Neuronal stem cell (in vitro differentiated cells): ENCODE measurements at regions not wholly inside any gene's neighbourhood (a gene's known extent, or its start where the extent isn't known, plus 50 kb on each side); places are given as distances from the start of the nearest gene placed in this dataset.

Experiments
- DNase-seq: peaks from one replicate; pipeline ENCODE4 v3.0.0-alpha.2; 2013; ENCODE audit warnings: low spot score
- H2AFZ ChIP-seq: one replicate; pipeline ENCODE4 v1.6.1; 2013; ENCODE audit warnings: mild to moderate bottlenecking, low read length, inconsistent platforms
- H2AK5ac ChIP-seq: 2 replicates; pipeline ENCODE4 v1.6.1; 2013; ENCODE audit warnings: low read depth, mild to moderate bottlenecking, inconsistent platforms, low read length, moderate library complexity, mixed read lengths
- H2BK120ac ChIP-seq: 2 replicates; pipeline ENCODE4 v1.6.1; 2013; ENCODE audit warnings: low read depth, mild to moderate bottlenecking, inconsistent platforms, low read length, moderate library complexity, mixed read lengths
- H2BK12ac ChIP-seq: one replicate; pipeline ENCODE4 v1.6.1; 2013; ENCODE audit warnings: low read length, inconsistent platforms
- H2BK15ac ChIP-seq: 2 replicates; pipeline ENCODE4 v1.6.1; 2013; ENCODE audit warnings: mild to moderate bottlenecking, low read length, inconsistent platforms, mixed read lengths
- H2BK5ac ChIP-seq: one replicate; pipeline ENCODE4 v1.6.1; 2013; ENCODE audit warnings: inconsistent platforms, mild to moderate bottlenecking, low read length, moderate library complexity
- H3K14ac ChIP-seq: one replicate; pipeline ENCODE4 v1.6.1; 2013; ENCODE audit warnings: low read length, inconsistent platforms
- H3K18ac ChIP-seq: 2 replicates; pipeline ENCODE4 v1.6.1; 2013; ENCODE audit warnings: low read length, inconsistent platforms
- H3K23ac ChIP-seq: 2 replicates; pipeline ENCODE4 v1.6.1; 2013; ENCODE audit warnings: low read depth, mild to moderate bottlenecking, mixed read lengths, low read length, inconsistent platforms; ENCODE audit not compliant: poor library complexity
- H3K27ac ChIP-seq: replicated peaks from 3 replicates; pipeline ENCODE4 v1.5.1; 2013; ENCODE audit warnings: low read length, inconsistent platforms
- H3K27me3 ChIP-seq, 3 experiments: 2 replicates each; pipeline ENCODE4 v1.6.1; 2013; ENCODE audit warnings: low read length in 3 of 3, mild to moderate bottlenecking in 2 of 3, inconsistent platforms in 1 of 3, low read depth in 1 of 3, mixed read lengths in 1 of 3, moderate library complexity in 1 of 3; ENCODE audit not compliant: control insufficient read depth in 3 of 3, insufficient read depth in 3 of 3
- H3K36me3 ChIP-seq, 2 donors: replicated peaks in 1 of 2; 2 replicates each; pipeline ENCODE4 v1.6.1; 2013; ENCODE audit warnings: low read length in 2 of 2; ENCODE audit not compliant: control insufficient read depth in 2 of 2, insufficient read depth in 2 of 2
- H3K4ac ChIP-seq: 2 replicates; pipeline ENCODE4 v1.6.1; 2013; ENCODE audit warnings: inconsistent platforms, mild to moderate bottlenecking, low read length, moderate library complexity
- H3K4me1 ChIP-seq, 2 donors: 1 replicate in 1 of 2; 2 replicates in 1 of 2; pipeline ENCODE4 v1.6.1; 2013; ENCODE audit warnings: low read length in 2 of 2, low read depth in 1 of 2; ENCODE audit not compliant: control insufficient read depth in 2 of 2, insufficient read depth in 1 of 2
- H3K4me2 ChIP-seq: one replicate; pipeline ENCODE4 v1.6.1; 2013; ENCODE audit warnings: mild to moderate bottlenecking, low read length, inconsistent platforms; ENCODE audit not compliant: insufficient read depth, poor library complexity, severe bottlenecking
- H3K4me3 ChIP-seq, 2 donors: 2 replicates each; pipeline ENCODE4 v1.5.1; 2013; ENCODE audit warnings: low read length in 2 of 2, mild to moderate bottlenecking in 2 of 2, inconsistent platforms in 1 of 2, moderate library complexity in 1 of 2
- H3K79me1 ChIP-seq: one replicate; pipeline ENCODE4 v1.6.1; 2013; ENCODE audit warnings: low read depth, mild to moderate bottlenecking, inconsistent platforms, low read length, moderate library complexity
- H3K9ac ChIP-seq: one replicate; pipeline ENCODE4 v1.6.1; 2013; ENCODE audit warnings: mild to moderate bottlenecking, low read depth, low read length, inconsistent platforms; ENCODE audit not compliant: poor library complexity
- H3K9me3 ChIP-seq, 2 donors: replicated peaks in 1 of 2; 2 replicates each; pipeline versions ENCODE3 to v1.6.1; 2013; ENCODE audit warnings: low read length in 2 of 2, mild to moderate bottlenecking in 2 of 2, inconsistent platforms in 1 of 2, low read depth in 1 of 2, mixed read lengths in 1 of 2, moderate library complexity in 1 of 2; ENCODE audit not compliant: control insufficient read depth in 2 of 2, insufficient read depth in 1 of 2
- H4K8ac ChIP-seq: one replicate; pipeline ENCODE4 v1.6.1; 2013; ENCODE audit warnings: low read depth, mild to moderate bottlenecking, inconsistent platforms, low read length, moderate library complexity
- H4K91ac ChIP-seq: one replicate; pipeline ENCODE4 v1.6.1; 2013; ENCODE audit warnings: low read length, low read depth, mild to moderate bottlenecking, inconsistent platforms; ENCODE audit not compliant: poor library complexity
- WGBS, 2 donors: extraction: QIAGEN DNeasy Blood & Tissue Kit; methylation state at CpG; one replicate each; pipeline ENCODE4 v1.1.7; 2013; ENCODE audit warnings: missing lambda C conversion rate in 2 of 2, mixed read lengths in 1 of 2; ENCODE audit not compliant: insufficient read length in 2 of 2, insufficient replicate concordance in 1 of 2; ENCODE audit errors: extremely low coverage in 2 of 2; 5-methylcytosine and 5-hydroxymethylcytosine counted together

GRCh38 chr4:177196615-177197014, 113.1 kb upstream of the NEIL3 start:
- Histone ChIP-seq H3K18ac (no peak overlapping the region), H3K27ac (no peak overlapping the region), H2AFZ (no peak overlapping the region), H2BK5ac (no peak overlapping the region), H3K23ac (no peak overlapping the region), H2BK12ac (no peak overlapping the region), H3K4me3 (no peak overlapping the region), H2BK15ac (no peak overlapping the region), H2BK120ac (no peak overlapping the region), H3K9me3 (no peaks in the 10 kb centered on the region), H3K27me3 (no peaks in the 10 kb centered on the region), H3K4ac (no peak overlapping the region), H3K14ac (no peak overlapping the region), H4K91ac (no peak overlapping the region), H3K4me1 (no peaks in the 10 kb centered on the region), H3K79me1 (no peaks in the 10 kb centered on the region), H3K9ac (no peak overlapping the region), H4K8ac (no peak overlapping the region), H3K4me2 (no peak overlapping the region), H2AK5ac (no peak overlapping the region), H3K36me3 (no peaks in the 10 kb centered on the region)
- WGBS, 2 donors = no CpG with 5 or more reads among the region's 2 CpGs
- no peak for DNase-seq

GRCh38 chr4:177201614-177202013, 108.1 kb upstream of the NEIL3 start:
- no peak overlapping the region for H2AK5ac ChIP-seq
- H3K27ac ChIP-seq = no peak overlapping the region
- H3K79me1 ChIP-seq = no peaks in the 10 kb centered on the region
- H2AFZ ChIP-seq = no peak overlapping the region
- no peaks in the 10 kb centered on the region for H3K4me1 ChIP-seq
- no peak overlapping the region for H2BK12ac ChIP-seq
- H3K4me3 ChIP-seq = no peak overlapping the region
- H3K4me2 ChIP-seq = no peak overlapping the region
- H3K14ac ChIP-seq = no peak overlapping the region
- no peak overlapping the region for H2BK120ac ChIP-seq
- no peaks in the 10 kb centered on the region for H3K36me3 ChIP-seq
- no peak overlapping the region for H2BK5ac ChIP-seq
- no CpG with 5 or more reads among the region's 1 CpG for WGBS, 2 donors
- no peaks in the 10 kb centered on the region for H3K27me3 ChIP-seq
- H3K9ac ChIP-seq = no peak overlapping the region
- H4K91ac ChIP-seq = no peak overlapping the region
- no peak overlapping the region for H3K18ac ChIP-seq
- no peak overlapping the region for H2BK15ac ChIP-seq
- no peak overlapping the region for H4K8ac ChIP-seq
- no peaks in the 10 kb centered on the region for H3K9me3 ChIP-seq
- H3K4ac ChIP-seq = no peak overlapping the region
- no peak for DNase-seq
- no peak overlapping the region for H3K23ac ChIP-seq

- WGBS, 2 donors = no CpG with 5 or more reads among the region's 2 CpGs
- Histone ChIP-seq H2BK120ac (no peak overlapping the region), H3K27ac (no peak overlapping the region), H3K4me2 (no peak overlapping the region), H3K14ac (no peak overlapping the region), H2BK15ac (no peak overlapping the region), H2AK5ac (no peak overlapping the region), H3K9me3 (peaks cover 0 to 2% of the 10 kb centered on the region in 2 donors), H3K4ac (no peak overlapping the region), H3K9ac (no peak overlapping the region), H2BK5ac (no peak overlapping the region), H4K8ac (no peak overlapping the region), H3K36me3 (no peaks in the 10 kb centered on the region), H4K91ac (no peak overlapping the region), H3K4me1 (no peaks in the 10 kb centered on the region), H3K27me3 (no peaks in the 10 kb centered on the region), H2AFZ (no peak overlapping the region), H3K18ac (no peak overlapping the region), H2BK12ac (no peak overlapping the region), H3K79me1 (no peaks in the 10 kb centered on the region), H3K23ac (no peak overlapping the region), H3K4me3 (no peak overlapping the region)
- no peak for DNase-seq
These were observed 105.5 kb upstream of the NEIL3 start for GRCh38 chr4:177204126-177204525.

GRCh38 chr4:177214935-177215334, 94.7 kb upstream of the NEIL3 start:
- Histone ChIP-seq H4K8ac (no peak overlapping the region), H3K27ac (no peak overlapping the region), H3K27me3 (no peaks in the 10 kb centered on the region), H3K4me1 (no peaks in the 10 kb centered on the region), H2AK5ac (no peak overlapping the region), H3K18ac (no peak overlapping the region), H3K4me3 (no peak overlapping the region), H3K79me1 (no peaks in the 10 kb centered on the region), H3K9ac (no peak overlapping the region), H3K36me3 (no peaks in the 10 kb centered on the region), H2BK12ac (no peak overlapping the region), H2BK15ac (no peak overlapping the region), H3K4ac (no peak overlapping the region), H2BK5ac (no peak overlapping the region), H3K4me2 (no peak overlapping the region), H4K91ac (no peak overlapping the region), H2BK120ac (no peak overlapping the region), H3K14ac (no peak overlapping the region), H2AFZ (no peak overlapping the region), H3K23ac (no peak overlapping the region), H3K9me3 (no peaks in the 10 kb centered on the region)
- no peak for DNase-seq
- no CpG with 5 or more reads among the region's 5 CpGs for WGBS, 2 donors
